Activated T-cell treated with anti-CD3 and anti-CD28 coated beads, Interleukin-2, amount 50 U/mL, for 4 hours (primary cell): ENCODE measurements at regions not wholly inside any gene's neighbourhood (a gene's known extent, or its start where the extent isn't known, plus 50 kb on each side); places are given as distances from the start of the nearest gene placed in this dataset.

Experiments used
- ATAC-seq, 2 donors: fragments of 200-7000 bp; cut with Tn5 transposase; one replicate each; pipeline ENCODE4 v1.10.0; 2021
- DNase-seq: peaks from one replicate; pipeline ENCODE4 v3.0.0-alpha.2; 2020
- H3K27me3 Mint-ChIP-seq: one replicate; pipeline ENCODE4 v1.8.0; 2021; ENCODE audit warnings: low read depth, mixed read lengths
- H3K36me3 Mint-ChIP-seq: one replicate; pipeline ENCODE4 v1.8.0; 2022; ENCODE audit warnings: mixed read lengths; ENCODE audit not compliant: insufficient read depth
- H3K4me1 Mint-ChIP-seq: one replicate; pipeline ENCODE4 v1.8.0; 2021; ENCODE audit warnings: low read depth, mixed read lengths
- H3K4me3 Mint-ChIP-seq: one replicate; pipeline ENCODE4 v1.8.0; 2021; ENCODE audit warnings: mild to moderate bottlenecking, moderate library complexity, mixed read lengths
- H3K9me3 Mint-ChIP-seq: one replicate; pipeline ENCODE4 v1.8.0; 2021; ENCODE audit warnings: mixed read lengths

- ATAC-seq (no peak), DNase-seq (no peak)
- Mint-ChIP-seq H3K9me3 (no peaks in the 10 kb centered on the region), H3K4me1 (no peaks in the 10 kb centered on the region), H3K27me3 (no peaks in the 10 kb centered on the region), H3K4me3 (no peak overlapping the region), H3K36me3 (no peaks in the 10 kb centered on the region)
These were observed 898.2 kb upstream of the MAP3K7 start for GRCh38 chr6:91485047-91485446.

GRCh38 chr6:91483415-91484105 is 896.7 kb upstream of the MAP3K7 start:
- Mint-ChIP-seq H3K4me3 (no peak overlapping the region), H3K27me3 (no peaks in the 10 kb centered on the region), H3K4me1 (no peaks in the 10 kb centered on the region), H3K36me3 (no peaks in the 10 kb centered on the region), H3K9me3 (no peaks in the 10 kb centered on the region)
- DNase-seq: no peak
- no peak for ATAC-seq

- ATAC-seq (no peak), DNase-seq (no peak)
- Mint-ChIP-seq H3K4me1 (no peaks in the 10 kb centered on the region), H3K4me3 (no peak overlapping the region), H3K27me3 (no peaks in the 10 kb centered on the region), H3K9me3 (no peaks in the 10 kb centered on the region), H3K36me3 (no peaks in the 10 kb centered on the region)
These were observed 895.6 kb upstream of the MAP3K7 start for GRCh38 chr6:91482498-91482897.

GRCh38 chr6:91480402-91480801 is 893.5 kb upstream of the MAP3K7 start:
- Mint-ChIP-seq H3K36me3 (no peaks in the 10 kb centered on the region), H3K9me3 (no peaks in the 10 kb centered on the region), H3K4me1 (no peaks in the 10 kb centered on the region), H3K4me3 (no peak overlapping the region), H3K27me3 (no peaks in the 10 kb centered on the region)
- ATAC-seq: no peak
- DNase-seq: no peak

GRCh38 chr6:91477688-91478087 is 890.8 kb upstream of the MAP3K7 start:
- ATAC-seq (no peak), DNase-seq (no peak)
- Mint-ChIP-seq H3K27me3 (no peaks in the 10 kb centered on the region), H3K9me3 (no peaks in the 10 kb centered on the region), H3K4me3 (no peak overlapping the region), H3K36me3 (no peaks in the 10 kb centered on the region), H3K4me1 (no peaks in the 10 kb centered on the region)

- Mint-ChIP-seq H3K4me1 (no peaks in the 10 kb centered on the region), H3K4me3 (no peak overlapping the region), H3K27me3 (no peaks in the 10 kb centered on the region), H3K36me3 (no peaks in the 10 kb centered on the region), H3K9me3 (no peaks in the 10 kb centered on the region)
- no peak for DNase-seq
- ATAC-seq: no peak
These were observed 889.1 kb upstream of the MAP3K7 start for GRCh38 chr6:91476000-91476399.

GRCh38 chr6:91465393-91465792 is 878.5 kb upstream of the MAP3K7 start:
- H3K4me1 Mint-ChIP-seq: no peaks in the 10 kb centered on the region
- no peaks in the 10 kb centered on the region for H3K9me3 Mint-ChIP-seq
- H3K27me3 Mint-ChIP-seq: no peaks in the 10 kb centered on the region
- DNase-seq (no peak), ATAC-seq (no peak)
- no peak overlapping the region for H3K4me3 Mint-ChIP-seq
- no peaks in the 10 kb centered on the region for H3K36me3 Mint-ChIP-seq

GRCh38 chr6:91464718-91465117 is 877.8 kb upstream of the MAP3K7 start:
- no peak overlapping the region for H3K4me3 Mint-ChIP-seq
- ATAC-seq (no peak), DNase-seq (no peak)
- H3K4me1 Mint-ChIP-seq: no peaks in the 10 kb centered on the region
- H3K36me3 Mint-ChIP-seq: no peaks in the 10 kb centered on the region
- no peaks in the 10 kb centered on the region for H3K27me3 Mint-ChIP-seq
- no peaks in the 10 kb centered on the region for H3K9me3 Mint-ChIP-seq

- no peaks in the 10 kb centered on the region for H3K4me1 Mint-ChIP-seq
These were observed 877.3 kb upstream of the MAP3K7 start for GRCh38 chr6:91464201-91464600.

GRCh38 chr6:91462241-91462640 is 875.4 kb upstream of the MAP3K7 start:
- ATAC-seq (no peak), DNase-seq (no peak)
- Mint-ChIP-seq H3K27me3 (no peaks in the 10 kb centered on the region), H3K9me3 (no peaks in the 10 kb centered on the region), H3K4me3 (no peak overlapping the region), H3K4me1 (no peaks in the 10 kb centered on the region), H3K36me3 (no peaks in the 10 kb centered on the region)

More at GRCh38 chr6:91464201-91464600, 877.3 kb upstream of the MAP3K7 start:
- H3K9me3 Mint-ChIP-seq: no peaks in the 10 kb centered on the region
- no peaks in the 10 kb centered on the region for H3K27me3 Mint-ChIP-seq
- no peak for DNase-seq
- no peak for ATAC-seq
- no peaks in the 10 kb centered on the region for H3K36me3 Mint-ChIP-seq
- H3K4me3 Mint-ChIP-seq: no peak overlapping the region

GRCh38 chr6:91453224-91453878 is 866.5 kb upstream of the MAP3K7 start:
- Mint-ChIP-seq H3K36me3 (no peaks in the 10 kb centered on the region), H3K4me3 (no peak overlapping the region), H3K9me3 (peaks cover 4% of the 10 kb centered on the region), H3K4me1 (no peaks in the 10 kb centered on the region), H3K27me3 (no peaks in the 10 kb centered on the region)
- ATAC-seq: no peak
- no peak for DNase-seq

- Mint-ChIP-seq H3K27me3 (no peaks in the 10 kb centered on the region), H3K4me1 (no peaks in the 10 kb centered on the region), H3K9me3 (peaks cover 4% of the 10 kb centered on the region), H3K36me3 (no peaks in the 10 kb centered on the region), H3K4me3 (no peak overlapping the region)
- no peak for DNase-seq
- ATAC-seq: no peak
These were observed 862.7 kb upstream of the MAP3K7 start for GRCh38 chr6:91449539-91449938.

- H3K4me1 Mint-ChIP-seq: no peaks in the 10 kb centered on the region
- peaks cover 4% of the 10 kb centered on the region for H3K9me3 Mint-ChIP-seq
- DNase-seq (no peak), ATAC-seq (no peak)
- no peaks in the 10 kb centered on the region for H3K27me3 Mint-ChIP-seq
- H3K4me3 Mint-ChIP-seq: no peak overlapping the region
- no peaks in the 10 kb centered on the region for H3K36me3 Mint-ChIP-seq
These were observed 860.8 kb upstream of the MAP3K7 start for GRCh38 chr6:91447530-91448254.

- DNase-seq: no peak
- no peak overlapping the region for H3K4me3 Mint-ChIP-seq
- no peaks in the 10 kb centered on the region for H3K27me3 Mint-ChIP-seq
- no peaks in the 10 kb centered on the region for H3K4me1 Mint-ChIP-seq
- ATAC-seq: no peak
- H3K36me3 Mint-ChIP-seq: no peaks in the 10 kb centered on the region
- peaks cover 4% of the 10 kb centered on the region for H3K9me3 Mint-ChIP-seq
These were observed 860.2 kb upstream of the MAP3K7 start for GRCh38 chr6:91447081-91447480.

GRCh38 chr6:91443405-91443804 is 856.5 kb upstream of the MAP3K7 start:
- DNase-seq: no peak

More at GRCh38 chr6:91443405-91443804, 856.5 kb upstream of the MAP3K7 start:
- Mint-ChIP-seq H3K9me3 (peaks cover 3% of the 10 kb centered on the region), H3K36me3 (no peaks in the 10 kb centered on the region), H3K4me3 (no peak overlapping the region), H3K4me1 (no peaks in the 10 kb centered on the region), H3K27me3 (no peaks in the 10 kb centered on the region)
- no peak for ATAC-seq
